Lower leg skin (tissue), 4 donors: ENCODE measurements at regions not wholly inside any gene's neighbourhood (a gene's known extent, or its start where the extent isn't known, plus 50 kb on each side); places are given as distances from the start of the nearest gene placed in this dataset.

Experiments used
- DNase-seq, 2 donors: peaks; one replicate each; pipeline ENCODE4 v3.0.0-alpha.2; 2019; ENCODE audit warnings: low spot score in 2 of 2
- H3K4me3 ChIP-seq: fragments of 200-600 bp; sonication (generic); 2 replicates; pipeline ENCODE4 v1.5.1; 2017; ENCODE audit warnings: mild to moderate bottlenecking, low read depth; ENCODE audit not compliant: poor library complexity, severe bottlenecking
- POLR2A ChIP-seq, 2 donors: fragments of 450-650 bp; IDR thresholded peaks; one replicate each; pipeline ENCODE4 v1.6.1; 2016 to 2017; ENCODE audit warnings: antibody characterized with exemption in 2 of 2, mild to moderate bottlenecking in 1 of 2, moderate library complexity in 1 of 2
- WGBS, 2 donors: methylation state at CpG; one replicate each; pipeline ENCODE4 v1.1.5; 2018; 5-methylcytosine and 5-hydroxymethylcytosine counted together
- intact Hi-C: fragments of 100-400 bp; cut with DNase I; formaldehyde crosslinking; loops from one replicate; pipeline ENCODE4 v1.15.0; 2023; ENCODE audit warnings: low total_unique reads
- TF ChIP-seq, protein P1 (sequence below), 3 donors: fragments of 450-650 bp; IDR thresholded peaks; one replicate each; pipeline ENCODE4 v1.5.1; 2016; ENCODE audit warnings: antibody characterized with exemption in 3 of 3, mild to moderate bottlenecking in 3 of 3, moderate library complexity in 2 of 3

DNA sequence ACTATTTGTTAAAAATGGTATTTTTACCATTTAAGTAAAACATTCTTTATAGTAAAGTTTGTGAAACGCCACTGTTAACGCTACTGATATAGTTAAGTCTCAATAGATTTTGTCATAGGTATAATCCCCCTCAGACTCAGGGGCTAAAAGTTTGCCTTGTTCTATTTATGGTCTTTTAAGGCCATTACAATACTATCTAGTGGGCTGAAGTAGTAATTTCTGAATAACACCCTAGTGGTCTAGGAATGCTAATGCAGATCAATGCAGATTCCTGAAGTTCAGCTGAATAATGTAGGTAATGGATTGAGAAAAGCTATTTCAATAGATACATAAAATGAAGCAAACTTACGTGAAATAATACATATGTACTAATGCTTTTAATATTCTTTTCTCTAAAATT lies 989.3 kb upstream of the NOVA1 start:
- TF ChIP-seq, protein P1, sequence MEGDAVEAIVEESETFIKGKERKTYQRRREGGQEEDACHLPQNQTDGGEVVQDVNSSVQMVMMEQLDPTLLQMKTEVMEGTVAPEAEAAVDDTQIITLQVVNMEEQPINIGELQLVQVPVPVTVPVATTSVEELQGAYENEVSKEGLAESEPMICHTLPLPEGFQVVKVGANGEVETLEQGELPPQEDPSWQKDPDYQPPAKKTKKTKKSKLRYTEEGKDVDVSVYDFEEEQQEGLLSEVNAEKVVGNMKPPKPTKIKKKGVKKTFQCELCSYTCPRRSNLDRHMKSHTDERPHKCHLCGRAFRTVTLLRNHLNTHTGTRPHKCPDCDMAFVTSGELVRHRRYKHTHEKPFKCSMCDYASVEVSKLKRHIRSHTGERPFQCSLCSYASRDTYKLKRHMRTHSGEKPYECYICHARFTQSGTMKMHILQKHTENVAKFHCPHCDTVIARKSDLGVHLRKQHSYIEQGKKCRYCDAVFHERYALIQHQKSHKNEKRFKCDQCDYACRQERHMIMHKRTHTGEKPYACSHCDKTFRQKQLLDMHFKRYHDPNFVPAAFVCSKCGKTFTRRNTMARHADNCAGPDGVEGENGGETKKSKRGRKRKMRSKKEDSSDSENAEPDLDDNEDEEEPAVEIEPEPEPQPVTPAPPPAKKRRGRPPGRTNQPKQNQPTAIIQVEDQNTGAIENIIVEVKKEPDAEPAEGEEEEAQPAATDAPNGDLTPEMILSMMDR (IDR thresholded peaks at IDR 0.05): no peak
- no peak for TF ChIP-seq POLR2A (IDR thresholded peaks at IDR 0.05)
- no peak overlapping the region for H3K4me3 ChIP-seq
- WGBS, 2 donors: 58 to 61% methylated on average over 3 of the region's 3 CpGs
- intact Hi-C loops: no loop called here
- DNase-seq: no peak

DNA sequence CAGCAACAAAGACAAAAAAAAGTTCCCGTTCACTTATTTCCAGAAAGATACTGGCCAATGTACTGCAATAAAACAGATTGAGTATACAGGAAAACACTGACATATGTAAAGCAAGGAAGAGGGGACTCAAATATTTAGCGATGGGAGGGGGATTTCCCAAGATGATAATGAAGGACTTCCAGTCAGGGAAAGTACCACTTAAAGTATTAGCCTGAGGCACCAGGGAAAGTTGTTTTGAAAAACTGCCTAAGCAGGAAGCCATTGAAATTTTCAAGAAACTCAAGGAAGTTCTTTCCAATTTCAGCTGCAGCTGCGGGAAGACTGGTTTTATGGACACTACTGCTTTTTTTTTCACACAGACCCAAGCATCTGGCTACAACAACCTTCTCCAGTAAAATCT lies 1007.4 kb upstream of the NOVA1 start:
- 7 to 19% methylated on average over 3 of the region's 3 CpGs for WGBS, 2 donors
- intact Hi-C loops: no loop called here
- no peak for DNase-seq
- TF ChIP-seq POLR2A (IDR thresholded peaks at IDR 0.05): no peak
- TF ChIP-seq, protein P1 (IDR thresholded peaks at IDR 0.05): no peak
- H3K4me3 ChIP-seq: no peak overlapping the region

DNA sequence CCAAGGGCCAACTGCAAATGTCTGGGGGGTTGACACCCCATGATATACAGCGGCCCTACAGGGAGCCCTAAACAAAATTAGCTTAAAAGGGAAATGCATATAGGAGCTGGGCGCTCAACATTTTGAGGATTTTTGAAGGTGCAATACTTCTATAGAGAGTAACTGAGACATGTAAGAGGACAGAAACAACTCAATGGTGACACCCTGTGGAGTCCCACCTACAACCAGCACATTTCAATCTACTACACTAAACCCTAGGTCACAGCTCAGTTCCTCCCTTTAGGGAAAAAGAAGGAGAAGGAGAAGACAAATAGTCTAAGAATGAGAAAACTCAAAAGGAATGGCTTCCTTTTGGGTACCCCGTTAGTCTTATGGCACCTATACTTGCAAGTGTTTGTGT lies 1010.5 kb upstream of the NOVA1 start:
- no peak overlapping the region for H3K4me3 ChIP-seq
- 91 to 97% methylated on average over 3 of the region's 3 CpGs for WGBS, 2 donors
- no peak for DNase-seq
- intact Hi-C loops: no loop called here
- TF ChIP-seq, protein P1 (IDR thresholded peaks at IDR 0.05): no peak
- TF ChIP-seq POLR2A (IDR thresholded peaks at IDR 0.05): no peak

DNA sequence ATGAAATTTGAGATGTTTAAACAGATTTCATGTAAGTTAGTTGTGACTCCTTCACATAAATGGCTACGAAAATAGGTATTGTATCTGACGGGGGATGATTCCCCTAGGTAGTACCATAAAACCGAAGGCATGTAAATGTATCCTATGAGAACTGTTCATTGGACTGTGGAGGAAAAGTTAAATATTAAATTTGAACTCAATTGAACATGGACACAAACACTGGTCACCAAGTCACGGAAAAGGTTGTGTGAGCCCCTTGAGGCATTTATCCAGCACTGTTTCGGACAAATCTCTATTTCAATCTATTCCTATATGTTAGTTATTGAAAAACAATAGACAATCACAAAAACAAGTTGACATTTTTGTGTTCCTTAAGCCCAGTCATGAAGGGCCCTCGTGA lies 1014.3 kb upstream of the NOVA1 start:
- 85 to 88% methylated on average over 6 of the region's 6 CpGs for WGBS, 2 donors
- no peak for DNase-seq
- intact Hi-C loops: no loop called here
- TF ChIP-seq, protein P1 (IDR thresholded peaks at IDR 0.05): no peak
- no peak for TF ChIP-seq POLR2A (IDR thresholded peaks at IDR 0.05)
- H3K4me3 ChIP-seq: no peak overlapping the region

DNA sequence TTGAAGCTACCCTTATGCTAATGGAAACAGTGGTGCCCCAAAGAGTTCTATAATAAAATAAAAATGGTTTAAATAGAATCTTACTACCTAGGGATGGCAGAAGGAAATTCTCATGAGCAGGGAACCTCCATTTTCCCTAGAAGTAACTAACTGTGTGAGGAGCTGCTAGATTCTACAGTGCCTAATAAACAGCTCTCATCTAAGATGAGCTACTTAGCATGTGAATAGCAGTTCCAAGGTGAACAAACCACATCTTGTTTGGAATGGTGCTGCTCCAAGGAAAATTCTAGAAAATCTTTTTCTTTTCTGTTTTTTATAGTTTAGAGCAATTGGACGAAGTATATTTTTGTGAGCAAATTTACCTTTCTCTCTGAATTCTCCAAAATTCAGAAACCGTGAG lies 1015.3 kb upstream of the NOVA1 start:
- 89 to 92% methylated on average over 2 of the region's 2 CpGs for WGBS, 2 donors
- no peak overlapping the region for H3K4me3 ChIP-seq
- intact Hi-C loops: no loop called here
- TF ChIP-seq, protein P1 (IDR thresholded peaks at IDR 0.05): no peak
- no peak for TF ChIP-seq POLR2A (IDR thresholded peaks at IDR 0.05)
- no peak for DNase-seq

DNA sequence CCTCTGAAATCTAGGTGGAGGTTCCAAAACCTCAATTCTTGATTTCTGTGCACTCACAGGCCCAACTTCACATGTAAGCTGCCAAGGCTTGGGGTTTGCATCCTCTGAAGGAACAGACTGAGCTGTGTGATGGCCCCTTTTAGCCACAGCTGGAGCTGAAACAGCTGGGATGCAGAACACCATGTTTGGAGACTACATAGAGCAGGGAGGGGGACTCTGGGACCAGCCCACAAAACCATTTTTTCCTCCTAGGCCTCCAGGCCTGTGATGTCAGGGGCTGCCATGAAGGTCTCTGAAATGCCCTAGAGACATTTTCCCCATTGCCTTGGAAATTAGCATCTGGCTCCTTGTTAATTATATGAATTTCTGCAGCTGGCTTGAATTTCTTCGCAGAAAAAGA lies 1025.9 kb upstream of the NOVA1 start:
- TF ChIP-seq, protein P1 (IDR thresholded peaks at IDR 0.05): no peak
- TF ChIP-seq POLR2A (IDR thresholded peaks at IDR 0.05): no peak
- WGBS, 2 donors: 91 to 97% methylated on average over 1 of the region's 1 CpG
- intact Hi-C loops: no loop called here
- DNase-seq: no peak
- H3K4me3 ChIP-seq: no peak overlapping the region
